Activated CD4-positive, alpha-beta T cell treated with anti-CD3 and anti-CD28 coated beads, Interleukin-2, Interleukin-6, amounts not matched to agents 100 ng/mL and 50 ng/mL, durations not matched to agents 16 hours and 8 hours (primary cell): ENCODE measurements at regions not wholly inside any gene's neighbourhood (a gene's known extent, or its start where the extent isn't known, plus 50 kb on each side); places are given as distances from the start of the nearest gene placed in this dataset.
"Not testable (repeated sequence)": the region's sequence is repeated elsewhere in the genome, so short reads cannot be mapped to it uniquely, and the experiment has no call there.

Source experiments
- DNase-seq: peaks from one replicate; pipeline ENCODE4 v3.0.0-alpha.2; 2020

- DNase-seq = no peak
Observed at GRCh38 chr15:79609506-79609905, 177.4 kb downstream of the MINAR1 start.

DNA sequence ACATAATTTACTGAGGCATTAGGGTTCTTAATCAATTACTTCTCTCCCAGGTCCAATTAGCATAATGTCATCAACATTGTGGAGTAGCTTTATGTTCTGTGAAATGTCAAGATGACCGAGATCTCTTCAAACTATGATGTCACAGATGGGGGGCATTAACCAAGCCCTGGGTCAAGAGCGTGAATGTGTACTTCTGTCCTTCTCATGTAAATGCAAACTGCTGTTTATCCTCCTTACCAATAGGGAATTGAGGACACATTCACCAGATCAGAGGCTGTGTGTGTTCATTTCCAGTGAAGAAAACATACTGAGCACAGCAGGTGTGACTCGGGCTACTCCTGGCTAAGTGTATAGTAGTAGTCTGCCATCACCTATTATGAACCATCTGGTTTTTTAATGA, 177.9 kb downstream of the MINAR1 start:
- no peak for DNase-seq

- DNase-seq = no peak
Observed at GRCh38 chr15:79615754-79616153, 183.6 kb downstream of the MINAR1 start.

DNA sequence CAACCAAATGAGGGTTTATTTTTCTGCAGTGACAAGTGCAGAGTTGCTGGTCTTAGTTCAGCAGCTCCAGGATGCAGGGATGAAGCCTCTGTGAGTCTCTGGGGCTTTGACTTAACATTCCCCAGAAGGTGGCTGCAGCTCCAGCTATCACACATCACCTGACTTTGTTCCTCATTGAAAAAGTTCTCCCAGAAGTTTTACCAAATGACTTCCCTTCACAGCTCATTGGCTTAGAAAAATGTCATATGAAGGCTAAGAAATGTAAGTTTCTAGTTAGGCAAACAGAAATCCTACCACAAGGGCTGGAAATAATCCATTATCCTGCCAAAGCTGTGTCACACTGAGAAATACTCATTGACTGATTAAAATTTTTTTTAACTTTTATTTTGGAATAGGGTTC, 184.9 kb downstream of the MINAR1 start:
- DNase-seq = no peak

GRCh38 chr15:79620112-79620857, 188.1 kb downstream of the MINAR1 start:
- no peak for DNase-seq

GRCh38 chr15:79621805-79622204, 189.7 kb downstream of the MINAR1 start:
- not testable (repeated sequence) for DNase-seq

- DNase-seq = no peak
Observed at GRCh38 chr15:79623488-79623887, 191.4 kb downstream of the MINAR1 start.

GRCh38 chr15:79629687-79630086, 197.6 kb downstream of the MINAR1 start:
- DNase-seq = no peak

DNA sequence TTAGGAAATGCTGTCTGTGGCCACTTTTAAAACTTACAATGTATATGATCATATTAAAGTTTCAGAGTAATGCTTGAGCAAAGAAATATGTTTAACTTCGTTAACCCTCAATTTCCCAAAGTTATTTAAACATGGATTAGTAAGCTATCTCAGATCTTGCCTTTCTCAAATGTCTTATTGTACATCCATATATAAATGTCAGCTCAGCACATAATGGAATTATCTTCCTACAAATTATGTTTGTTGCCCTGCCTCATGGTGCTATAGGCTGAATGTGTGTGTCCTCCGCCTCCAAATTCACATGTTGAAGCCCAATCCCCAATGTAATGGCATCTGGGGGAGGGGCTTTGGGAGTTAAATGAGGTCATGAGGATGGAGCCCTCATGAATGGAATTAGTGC, 200.3 kb downstream of the MINAR1 start:
- DNase-seq = no peak

DNA sequence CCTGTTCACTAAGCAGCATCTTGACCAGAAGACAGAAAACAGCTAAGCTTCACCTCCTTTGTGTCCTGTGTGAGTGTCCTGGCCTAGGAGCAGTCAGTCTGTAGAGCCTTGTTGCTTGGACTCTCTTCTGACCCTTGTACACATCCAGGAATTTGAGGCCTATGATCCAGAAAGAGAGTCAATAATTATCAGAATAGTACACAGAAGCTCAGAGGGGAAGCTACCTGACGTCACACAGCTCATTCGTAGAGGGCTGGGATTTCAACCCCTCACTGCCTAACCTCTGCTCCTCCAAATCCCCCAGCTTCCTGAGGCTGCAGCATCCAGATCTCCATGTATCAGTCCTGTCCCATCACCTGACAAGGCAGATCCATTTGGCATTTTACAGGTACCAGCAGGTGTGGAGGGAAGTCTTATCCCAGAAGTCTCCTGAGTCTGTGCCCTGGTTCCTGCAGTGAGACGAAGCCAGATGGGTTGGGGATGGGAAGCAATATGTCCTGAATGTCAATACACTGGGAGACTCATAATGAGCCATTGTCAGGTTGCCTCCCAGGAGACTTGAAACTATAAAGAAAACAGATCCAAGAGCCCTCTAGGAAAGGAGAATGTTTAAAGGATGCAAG, 203.1 kb downstream of the MINAR1 start:
- no peak for DNase-seq

DNA sequence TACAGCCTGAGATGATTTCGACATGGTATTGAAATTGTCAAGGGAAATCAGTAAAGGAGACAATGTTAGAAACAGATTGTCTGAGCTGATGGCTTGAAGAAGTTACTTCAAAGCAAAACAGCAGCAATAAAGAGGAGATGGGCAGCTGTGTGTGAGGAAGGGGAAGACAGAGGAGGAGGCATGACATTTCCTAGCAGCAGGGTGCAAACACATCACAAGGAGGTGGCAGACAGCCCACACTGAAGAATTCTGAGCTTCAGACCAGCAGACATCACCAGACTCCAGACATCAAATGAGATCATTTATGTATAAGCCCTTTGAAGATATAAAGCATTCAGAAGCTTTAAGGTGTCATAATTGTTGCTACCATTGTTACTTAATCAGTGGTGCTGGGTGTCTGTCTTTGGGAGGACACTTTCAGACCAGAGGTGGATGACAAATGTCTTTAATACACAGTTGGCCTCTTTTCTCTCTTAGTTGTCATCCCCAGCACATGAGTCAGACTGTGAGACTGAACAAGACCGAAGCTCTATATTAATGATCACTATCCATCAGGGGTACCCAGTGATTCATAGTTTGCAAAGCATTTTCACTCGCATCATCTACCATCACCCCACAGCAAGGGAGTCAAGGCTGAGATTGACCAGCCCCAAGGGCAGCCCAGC, 203.9 kb downstream of the MINAR1 start:
- no peak for DNase-seq

GRCh38 chr15:79640206-79640605, 208.1 kb downstream of the MINAR1 start:
- DNase-seq = no peak

- no peak for DNase-seq
Observed at GRCh38 chr15:79641841-79642240, 209.7 kb downstream of the MINAR1 start.

GRCh38 chr15:79643393-79643792, 211.3 kb downstream of the MINAR1 start:
- no peak for DNase-seq

DNA sequence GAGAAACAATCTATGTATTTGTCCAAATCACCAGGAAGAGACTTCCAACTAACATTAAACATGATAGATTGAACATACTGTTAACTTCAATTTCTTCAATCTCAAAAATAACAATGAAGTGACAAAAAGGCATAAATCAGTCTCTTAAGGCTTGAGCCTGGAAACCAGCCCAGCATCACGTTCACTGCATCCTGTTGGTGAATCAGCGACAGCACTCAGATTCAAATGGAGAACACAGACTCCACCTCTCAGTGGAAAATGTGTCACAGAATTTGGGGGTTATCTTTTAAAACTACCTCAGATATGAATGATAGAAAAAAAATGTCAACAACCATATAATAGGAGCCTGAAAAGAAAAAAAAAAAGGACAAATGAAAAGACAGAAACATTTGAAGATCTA, 212.0 kb downstream of the MINAR1 start:
- peak; percentile 50 for DNase-seq

GRCh38 chr15:79652972-79653371, 220.8 kb downstream of the MINAR1 start:
- DNase-seq = not testable (repeated sequence)

DNA sequence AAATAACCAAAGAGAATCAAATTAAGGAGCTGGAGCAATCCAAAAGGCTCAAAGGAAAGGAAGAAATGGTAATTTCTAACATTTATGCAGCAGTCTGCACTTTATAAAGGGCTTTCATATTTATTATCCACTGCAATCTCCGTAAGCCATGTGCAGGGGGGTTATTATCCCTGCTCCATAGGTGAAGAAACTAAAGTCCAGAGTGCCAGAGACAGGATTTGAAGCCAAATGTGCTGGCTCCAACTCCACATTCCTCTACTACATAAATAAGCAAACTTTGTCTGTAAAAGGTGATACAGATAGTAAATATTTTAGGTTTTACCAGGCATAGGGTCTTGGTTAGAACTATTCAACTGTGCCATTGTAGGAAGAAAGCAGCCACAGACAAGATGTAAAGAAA, 221.4 kb downstream of the MINAR1 start:
- no peak for DNase-seq

- DNase-seq = no peak
Observed at GRCh38 chr15:79656151-79657000, 224.2 kb downstream of the MINAR1 start.

- no peak for DNase-seq
Observed at GRCh38 chr15:79657722-79658121, 225.6 kb downstream of the MINAR1 start.

GRCh38 chr15:79659691-79660090, 227.6 kb downstream of the MINAR1 start:
- DNase-seq = no peak

DNA sequence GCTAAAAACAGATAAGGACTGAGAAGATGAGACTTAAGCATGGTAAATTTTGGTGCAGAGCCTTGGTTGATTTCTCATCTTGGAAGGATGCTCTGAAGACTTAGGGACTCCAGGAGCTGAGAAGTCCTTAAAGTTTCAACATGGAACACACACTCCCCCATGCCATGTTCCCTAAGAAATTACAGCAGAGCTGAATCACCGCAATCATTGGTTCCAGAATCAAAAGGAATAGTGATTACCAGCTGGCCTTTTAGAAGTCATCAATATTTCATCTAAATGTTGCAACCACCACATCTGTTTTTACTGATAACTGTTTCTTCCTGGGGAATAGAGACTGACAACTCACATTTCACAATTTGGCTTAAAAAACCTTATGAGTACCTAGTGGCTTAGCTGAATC, 229.3 kb downstream of the MINAR1 start:
- DNase-seq = no peak

- DNase-seq = peak; percentile 61
Observed at GRCh38 chr15:79673416-79674123, 223.2 kb downstream of the MTHFS start.

DNA sequence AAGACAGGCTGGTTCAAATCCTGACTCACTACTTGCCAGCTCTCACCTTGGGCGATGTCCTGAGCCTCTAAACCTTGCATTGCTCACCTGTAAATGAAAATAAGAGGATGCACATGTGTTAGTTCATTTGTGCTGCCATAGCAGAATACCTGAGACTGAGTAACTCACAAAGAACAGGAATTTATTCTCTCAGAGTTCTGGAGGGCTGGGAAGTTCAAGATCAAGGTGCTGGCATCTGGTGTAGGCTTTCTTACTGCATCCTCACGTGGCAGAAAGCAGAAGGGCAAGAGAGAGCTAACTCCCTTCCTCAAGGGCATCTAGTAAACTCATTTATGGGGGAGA, 222.7 kb downstream of the MTHFS start:
- no peak for DNase-seq
